ENCODE measurements at regions not wholly inside any gene's neighbourhood (a gene's known extent, or its start where the extent isn't known, plus 50 kb on each side); places are given as distances from the start of the nearest gene placed in this dataset.

GRCh38 chr4:37517326-37517725 lies 168.8 kb downstream of the RELL1 start:
- TF ChIP-seq PATZ1 (CRISPR knock-in tag; IDR thresholded peaks at IDR 0.05; ENCODE audit: borderline replicate concordance): no peak
- no peak for TF ChIP-seq ZNF70 (CRISPR knock-in tag; IDR thresholded peaks at IDR 0.05)
- TF ChIP-seq TCF4 (CRISPR knock-in tag; IDR thresholded peaks at IDR 0.05; ENCODE audit: borderline replicate concordance): no peak
- no peak for TF ChIP-seq ZFP3 (CRISPR knock-in tag; IDR thresholded peaks at IDR 0.05)
- TF ChIP-seq ZNF8 (CRISPR knock-in tag; IDR thresholded peaks at IDR 0.05): no peak
- TF ChIP-seq ARNTL (CRISPR knock-in tag; IDR thresholded peaks at IDR 0.05; ENCODE audit: borderline replicate concordance, low read depth): no peak
- TF ChIP-seq POU6F1 (CRISPR knock-in tag; IDR thresholded peaks at IDR 0.05; ENCODE audit: borderline replicate concordance, low read depth): no peak
- TF ChIP-seq OSR1 (CRISPR knock-in tag; IDR thresholded peaks at IDR 0.05): no peak
- TF ChIP-seq CREB5 (CRISPR knock-in tag; IDR thresholded peaks at IDR 0.05; ENCODE audit: low read depth): no peak
- no peak for TF ChIP-seq CSRNP3 (CRISPR knock-in tag; IDR thresholded peaks at IDR 0.05)
- no peak for TF ChIP-seq ZC3H10 (CRISPR knock-in tag; IDR thresholded peaks at IDR 0.05)

Measured in SK-N-SH treated with all-trans-retinoic acid at 6 μM for 48 hours (cell line).